ENCODE measurements at regions not wholly inside any gene's neighbourhood (a gene's known extent, or its start where the extent isn't known, plus 50 kb on each side); places are given as distances from the start of the nearest gene placed in this dataset.

DNA sequence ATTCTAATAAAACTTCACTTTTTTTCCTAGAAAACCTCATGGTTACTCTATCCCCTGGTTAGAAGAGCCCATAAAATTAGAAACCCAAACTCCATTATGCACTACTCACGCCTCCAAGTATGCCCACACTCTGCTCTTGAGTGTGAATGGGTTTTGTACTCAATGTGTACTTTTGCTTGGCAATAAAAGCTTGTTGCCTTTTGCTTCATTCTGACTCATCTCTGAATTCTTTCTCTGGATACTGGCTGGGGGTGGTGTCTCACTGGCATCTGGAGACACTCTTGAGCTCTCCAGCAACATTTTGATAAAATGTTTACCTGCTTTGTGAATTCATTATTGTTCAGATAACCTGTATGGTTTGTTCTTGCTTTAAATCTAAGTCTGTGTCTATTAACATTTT, 963.3 kb downstream of the TRAM1L1 start:
- no peak overlapping the region for H3K56ac ChIP-seq (ENCODE audit: extremely low read depth, insufficient read depth, low read length)
- H3K23ac ChIP-seq (ENCODE audit: low read depth, low read length), result no peak overlapping the region
- H2BK20ac ChIP-seq (ENCODE audit: low read depth, low read length), result no peak overlapping the region
- H3K14ac ChIP-seq (replicated peaks; ENCODE audit: low read depth, low read length), result no peak overlapping the region
- no peak for TF ChIP-seq CEBPB (IDR thresholded peaks at IDR 0.05; ENCODE audit: low read depth, low read length)
- no peak for TF ChIP-seq USF2 (IDR thresholded peaks at IDR 0.05; ENCODE audit: low read depth, low read length)
- no peak for TF ChIP-seq NFE2L2 (IDR thresholded peaks at IDR 0.05; ENCODE audit: low read depth, low read length)
- TF ChIP-seq FOS (IDR thresholded peaks at IDR 0.05; ENCODE audit: low read depth, low read length), result no peak
- TF ChIP-seq RAD21 (IDR thresholded peaks at IDR 0.05; ENCODE audit: low read length), result no peak
- TF ChIP-seq RFX5 (IDR thresholded peaks at IDR 0.05; ENCODE audit: low read depth, low read length), result no peak
- no peak for TF ChIP-seq BHLHE40 (IDR thresholded peaks at IDR 0.05; ENCODE audit: low read depth, low read length)
- no peak for TF ChIP-seq POLR2A (IDR thresholded peaks at IDR 0.05; ENCODE audit: low read depth, low read length)
- intact Hi-C loops (cut with micrococcal nuclease), result no loop called here
- no peak overlapping the region for H3K27ac ChIP-seq (ENCODE audit: insufficient read depth, low read length)
- no peak overlapping the region for H2AFZ ChIP-seq (replicated peaks; ENCODE audit: low read length, poor library complexity)
- ChIA-PET CTCF (no interaction called here), POLR2A (ENCODE audit: unreplicated experiment) (no interaction called here)
- H3K4me1 ChIP-seq (ENCODE audit: control insufficient read depth, insufficient read depth, low read length), result no peaks in the 10 kb centered on the region
- no peaks in the 10 kb centered on the region for H3K27me3 ChIP-seq (ENCODE audit: control insufficient read depth, insufficient read depth, low read length)
- no peak overlapping the region for H2AK9ac ChIP-seq (replicated peaks; ENCODE audit: low read depth, low read length, poor library complexity)
- no peak overlapping the region for H2BK5ac ChIP-seq (ENCODE audit: low read depth, low read length, poor library complexity, severe bottlenecking)
- no peak overlapping the region for H4K5ac ChIP-seq (ENCODE audit: low read depth, low read length)
- no peak overlapping the region for H2BK15ac ChIP-seq (ENCODE audit: low read depth, low read length)
- H3K18ac ChIP-seq (ENCODE audit: low read depth, low read length), result no peak overlapping the region
- no peak overlapping the region for H3K4me3 ChIP-seq (ENCODE audit: insufficient read depth, low read depth, low read length)
- no peak overlapping the region for H3K9ac ChIP-seq (ENCODE audit: low read depth, low read length)
- H3K36me3 ChIP-seq (ENCODE audit: control insufficient read depth, insufficient read depth, low read length), result no peaks in the 10 kb centered on the region
- peaks cover 3% of the 10 kb centered on the region for H3K9me3 ChIP-seq (ENCODE audit: control insufficient read depth, insufficient read depth, low read length)
- no peak overlapping the region for H2AK5ac ChIP-seq (ENCODE audit: low read depth, low read length)
- no peaks in the 10 kb centered on the region for H3K79me1 ChIP-seq (ENCODE audit: low read depth in 1 of 2, low read length in 2 of 2)
- no peaks in the 10 kb centered on the region for H3K9me1 ChIP-seq (ENCODE audit: insufficient read depth, low read length)
- no peak for ATAC-seq (ENCODE audit: low read depth)
- no CpG with 5 or more reads among the region's 1 CpG for WGBS, 2 experiments (ENCODE audit: extremely low coverage in 2 of 2, insufficient read length in 1 of 2)
- no peak overlapping the region for H2BK120ac ChIP-seq (ENCODE audit: low read depth, low read length)
- DNase-seq, result no peak
- in situ Hi-C loops (cut with MboI; ENCODE audit: low sequenced_read_pairs), result no loop called here
- H3K4ac ChIP-seq (ENCODE audit: low read depth, low read length), result no peak overlapping the region
- no peak overlapping the region for H4K8ac ChIP-seq (ENCODE audit: low read depth in 2 of 2, low read length in 2 of 2)
- H4K20me1 ChIP-seq (ENCODE audit: insufficient read depth, low read length), result no peaks in the 10 kb centered on the region
- no peak overlapping the region for H3K4me2 ChIP-seq (ENCODE audit: low read depth, low read length)
- BruUV-seq (replicated peaks), result no TSS peak
- H4K91ac ChIP-seq (ENCODE audit: insufficient read depth, low read depth, low read length), result no peak overlapping the region
- dilution Hi-C loops (cut with HindIII; ENCODE audit: low sequenced_read_pairs, unreplicated experiment), result no loop called here

Data from IMR-90 (cell line).